ENCODE measurements at regions not wholly inside any gene's neighbourhood (a gene's known extent, or its start where the extent isn't known, plus 50 kb on each side); places are given as distances from the start of the nearest gene placed in this dataset.

- TF ChIP-seq FOXM1 (IDR thresholded peaks at IDR 0.05; ENCODE audit: borderline replicate concordance) (no peak), ELF4 (IDR thresholded peaks at IDR 0.05) (no peak), L3MBTL2 (conservative IDR thresholded peaks at IDR 0.05) (no peak), BHLHE40 (IDR thresholded peaks at IDR 0.05; ENCODE audit: borderline replicate concordance) (no peak), ARNT (IDR thresholded peaks at IDR 0.05) (no peak)
Measured at GRCh38 chr5:40410964-40411635, 268.6 kb upstream of the PTGER4 start.
